HG03342 (cell line): ENCODE measurements at regions not wholly inside any gene's neighbourhood (a gene's known extent, or its start where the extent isn't known, plus 50 kb on each side); places are given as distances from the start of the nearest gene placed in this dataset.

ENCODE experiments used
- ATAC-seq: cut with Tn5 transposase; IDR thresholded peaks from one replicate; pipeline ENCODE4 v1.9.1; 2021; ENCODE audit warnings: mild to moderate bottlenecking, moderate library complexity; ENCODE audit not compliant: unreplicated experiment

DNA sequence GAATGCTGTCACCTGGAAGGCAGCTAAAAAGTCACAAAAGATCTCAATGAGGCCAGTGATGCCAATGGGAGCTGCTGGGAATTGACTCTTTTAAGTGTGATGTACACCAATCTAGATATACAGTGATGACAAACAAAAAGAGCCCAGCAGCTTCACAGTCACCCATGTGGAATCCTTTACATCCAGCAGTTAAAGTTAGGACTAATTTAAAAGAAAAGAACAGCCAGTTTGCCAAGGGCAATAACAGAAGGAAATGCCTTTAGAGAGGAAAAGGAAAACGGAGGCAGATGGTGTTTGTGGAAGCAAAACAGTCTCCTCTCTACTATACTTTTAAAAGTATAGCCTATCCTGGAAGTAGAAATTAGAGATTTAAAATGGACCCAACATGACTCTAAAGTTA lies 873.5 kb downstream of the EPHA7 start:
- ATAC-seq, result no peak

DNA sequence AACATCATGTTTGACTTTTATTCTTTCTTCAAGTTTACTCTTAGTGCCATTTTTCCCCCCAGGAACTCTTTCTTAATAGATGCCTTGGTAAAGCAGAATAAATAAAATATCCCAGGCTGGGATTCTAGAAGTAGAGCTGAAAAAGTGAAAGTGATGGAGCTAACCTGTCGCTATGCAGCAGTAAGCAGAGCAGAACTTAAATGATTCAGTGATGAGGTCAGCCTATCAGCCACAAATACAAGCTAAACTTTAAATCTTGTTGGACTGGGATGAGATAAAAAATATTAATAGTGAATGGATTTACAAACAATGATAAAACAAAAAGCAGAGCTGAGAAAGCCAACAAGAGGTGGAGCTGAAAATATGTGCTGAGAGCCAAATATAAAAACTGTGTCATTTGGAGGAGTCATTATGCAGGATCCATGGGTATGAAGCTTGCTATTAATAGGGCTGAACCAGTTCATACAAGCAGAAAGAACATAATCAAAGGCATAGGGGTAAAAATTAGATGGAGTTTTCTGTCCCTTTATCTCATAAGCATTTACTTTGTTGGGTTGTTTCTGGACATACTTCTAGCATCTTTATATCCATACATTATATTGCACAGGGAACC lies 877.8 kb downstream of the EPHA7 start:
- ATAC-seq, result no peak

DNA sequence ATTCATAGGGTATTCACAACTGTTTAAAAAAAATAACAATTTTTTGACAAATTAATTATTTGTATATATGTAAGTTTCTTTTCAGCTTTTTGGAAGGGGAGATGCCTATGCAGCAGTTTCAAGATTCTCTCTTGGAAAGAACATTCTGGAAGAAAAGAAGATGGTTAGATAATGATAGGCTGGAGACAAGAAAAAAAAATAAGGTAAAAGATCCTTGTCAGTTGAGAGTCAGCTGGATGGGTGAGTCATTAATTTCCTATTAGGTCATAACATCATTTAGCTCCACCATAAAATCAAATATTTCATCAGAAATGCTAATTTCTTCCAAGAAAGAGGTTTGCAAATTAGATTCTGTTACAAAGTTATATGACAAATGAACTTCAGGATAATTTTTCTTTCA lies 880.4 kb downstream of the EPHA7 start:
- ATAC-seq, result no peak

DNA sequence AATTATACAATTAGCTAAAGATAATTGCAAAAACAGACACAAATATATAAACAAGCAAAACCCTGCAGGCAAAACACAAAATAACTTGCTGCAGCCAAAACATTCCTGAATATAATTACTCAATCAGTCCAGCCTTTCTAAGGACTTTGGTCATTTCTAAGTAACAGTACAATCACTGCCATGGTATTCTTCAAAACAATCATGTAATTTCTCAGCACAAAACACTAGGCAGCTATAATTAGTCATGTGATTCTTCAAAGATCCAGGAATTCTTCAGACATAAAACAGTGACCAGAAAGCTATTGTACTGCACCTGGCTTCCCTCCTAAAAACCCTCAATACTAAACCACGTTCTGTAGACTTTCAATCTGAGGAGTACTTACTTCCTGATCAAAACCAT lies 881.1 kb downstream of the EPHA7 start:
- no peak for ATAC-seq

DNA sequence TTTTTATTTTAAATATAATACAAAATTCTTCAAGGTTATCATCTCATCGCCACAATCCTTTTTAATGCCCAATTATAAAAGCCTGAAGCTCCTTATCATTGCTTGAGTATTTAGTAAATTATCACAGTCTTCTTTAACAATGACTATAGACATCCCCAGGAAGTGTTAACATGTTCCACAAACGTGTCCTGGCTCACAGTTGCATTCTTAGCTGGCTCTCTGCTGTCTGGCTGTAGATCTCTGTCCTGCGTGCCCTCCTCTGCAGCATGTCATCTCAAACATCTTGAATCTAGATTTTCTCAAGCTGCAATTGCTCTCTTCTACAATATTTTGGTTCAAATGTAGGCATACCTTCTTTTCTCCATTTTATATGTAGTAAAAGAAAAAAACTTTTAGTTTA lies 885.2 kb downstream of the EPHA7 start:
- ATAC-seq, result no peak

DNA sequence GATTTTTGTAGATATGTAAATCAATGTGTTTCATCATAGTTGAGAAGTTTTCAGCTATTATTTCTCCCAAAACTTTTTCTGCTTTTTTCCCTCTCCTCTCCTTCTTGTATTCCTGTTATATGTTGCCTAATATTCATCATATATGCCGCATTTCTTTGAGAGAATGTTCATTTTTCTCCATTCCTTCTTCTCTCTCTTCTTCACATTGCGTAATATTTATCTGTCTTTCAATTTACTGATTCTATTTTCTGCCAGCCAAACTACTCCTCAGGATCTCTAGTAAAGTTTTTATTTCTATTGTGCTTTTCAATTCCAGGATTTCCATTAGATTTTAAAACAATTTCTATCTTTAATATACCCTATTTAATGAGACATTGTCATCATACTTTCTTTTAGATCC lies 896.8 kb downstream of the EPHA7 start:
- no peak for ATAC-seq

DNA sequence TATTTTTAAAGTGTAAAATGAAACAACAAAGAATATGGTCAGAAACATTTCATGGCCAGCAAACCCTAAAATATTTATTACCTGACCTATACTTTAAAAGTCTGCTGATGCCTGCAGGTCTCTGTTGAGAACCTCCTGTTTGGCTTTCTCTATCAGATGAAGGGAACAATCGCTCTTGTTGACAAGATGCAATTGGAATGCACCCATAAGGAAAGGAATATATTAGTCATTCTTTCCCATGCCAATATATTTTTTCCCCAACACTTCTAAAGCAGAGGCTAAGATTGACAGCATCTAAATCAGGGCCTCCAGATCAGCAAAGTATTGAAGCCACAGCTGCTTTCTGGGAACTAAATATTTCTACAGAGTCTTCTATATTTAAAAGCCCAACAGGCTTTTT lies 897.8 kb downstream of the EPHA7 start:
- no peak for ATAC-seq

DNA sequence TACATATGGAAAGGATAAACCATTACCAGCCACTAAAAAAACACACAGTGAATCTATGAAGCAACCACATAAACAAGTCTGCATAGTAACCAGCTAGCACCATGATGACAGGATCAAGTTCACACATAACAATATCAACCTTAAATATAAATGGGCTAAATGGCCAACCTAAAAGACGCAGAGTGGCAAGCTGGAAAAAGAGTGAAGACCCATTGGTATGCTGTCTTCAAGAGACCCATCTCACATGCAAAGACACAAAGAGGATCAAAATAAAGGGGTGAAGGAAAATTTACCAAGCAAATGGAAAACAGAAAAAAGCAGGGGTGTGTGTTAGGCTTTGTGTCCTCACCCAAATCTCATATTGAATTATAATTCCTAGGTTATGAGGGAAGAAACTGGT lies 909.2 kb downstream of the EPHA7 start:
- no peak for ATAC-seq

DNA sequence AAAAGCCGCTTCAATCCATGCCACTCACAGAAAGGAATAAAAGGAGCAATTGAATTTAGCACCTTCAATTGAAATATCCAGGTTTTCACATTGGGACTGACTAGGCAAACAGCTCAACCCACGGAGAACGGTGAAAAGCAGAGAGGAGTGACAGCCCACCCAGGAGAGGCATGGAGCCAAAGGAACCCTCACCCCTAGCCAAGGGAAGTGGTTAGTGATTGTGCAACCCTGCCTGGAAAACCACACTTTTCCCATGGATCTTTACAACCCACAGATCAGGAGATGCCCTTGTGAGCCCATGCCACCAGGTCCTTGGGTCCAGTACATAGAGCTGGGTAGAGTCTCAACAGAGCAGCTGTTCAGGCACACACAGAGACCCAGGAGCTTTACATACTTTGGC lies 911.8 kb downstream of the EPHA7 start:
- no peak for ATAC-seq

DNA sequence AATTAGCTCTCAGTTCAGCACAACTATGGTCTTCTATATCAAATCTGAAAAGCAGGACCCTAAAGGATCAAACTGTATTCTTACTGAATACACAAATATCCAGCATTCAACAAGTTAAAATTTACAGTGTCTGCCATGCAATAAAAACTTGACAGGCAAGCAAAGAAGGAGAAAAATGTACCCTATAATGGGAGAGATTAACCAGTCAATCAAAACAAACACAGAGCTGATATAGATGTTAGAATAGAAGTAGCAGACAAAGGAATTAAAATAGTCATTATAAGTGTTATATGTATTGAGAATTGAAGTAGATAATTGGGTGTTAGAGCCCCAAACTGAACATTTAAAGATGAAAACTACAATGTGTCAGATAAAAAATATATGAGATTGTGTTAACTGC lies 914.9 kb downstream of the EPHA7 start:
- no peak for ATAC-seq

DNA sequence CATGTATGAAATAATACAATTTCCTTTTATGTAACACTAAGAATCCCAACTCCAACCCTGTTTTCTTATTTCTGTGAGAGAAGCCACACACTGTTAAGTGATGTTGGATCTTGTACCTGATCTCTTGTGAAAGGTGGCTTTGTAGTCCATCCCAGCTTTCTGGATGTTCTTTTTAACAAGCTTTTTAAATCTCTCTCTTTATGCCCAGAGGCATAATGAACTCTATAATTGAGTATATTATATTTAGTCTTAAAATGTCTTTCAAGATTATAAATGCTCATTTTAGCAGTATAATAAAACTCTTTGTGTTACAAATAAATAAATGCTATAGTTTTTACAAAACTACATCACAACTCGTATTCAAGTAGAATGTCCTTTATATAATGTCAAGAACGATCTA lies 922.1 kb downstream of the EPHA7 start:
- no peak for ATAC-seq

DNA sequence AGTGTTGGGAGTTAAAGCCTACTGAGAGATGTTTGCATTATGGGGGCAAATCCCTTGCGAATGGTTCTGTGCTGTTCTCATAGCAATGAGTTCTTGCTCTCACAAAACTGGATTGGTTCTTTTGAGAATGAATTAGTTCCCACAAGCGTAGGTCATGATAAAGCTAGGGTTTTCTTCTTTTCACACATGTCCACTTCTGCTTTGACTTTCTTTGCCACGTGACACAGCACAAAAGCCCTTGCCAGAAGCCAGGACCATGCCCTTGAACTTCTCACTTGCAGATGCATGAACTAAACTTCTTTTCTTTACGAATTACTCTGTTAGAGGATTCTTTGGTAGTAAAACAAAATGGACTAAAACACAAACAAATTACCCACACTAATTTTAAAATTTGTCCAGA lies 922.8 kb downstream of the EPHA7 start:
- ATAC-seq, result no peak

DNA sequence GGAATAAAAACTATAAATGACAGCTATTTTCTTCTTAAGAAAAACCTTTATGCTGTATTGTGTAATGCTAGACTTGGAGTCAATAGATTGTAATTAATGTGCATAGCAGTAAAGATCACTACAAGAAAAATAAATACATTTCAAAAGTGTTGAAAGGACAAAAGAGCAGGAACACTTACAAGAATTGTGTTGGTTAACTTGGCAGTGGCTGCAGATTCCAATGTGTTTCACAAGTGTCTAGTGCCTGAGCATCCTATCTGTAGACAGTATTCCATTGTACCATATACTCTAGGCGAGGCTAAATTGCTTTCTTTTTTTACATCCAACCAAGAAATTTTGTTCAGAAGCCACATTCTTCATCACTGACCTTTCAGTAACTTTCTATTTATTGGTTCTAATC lies 924.1 kb downstream of the EPHA7 start:
- ATAC-seq, result no peak

DNA sequence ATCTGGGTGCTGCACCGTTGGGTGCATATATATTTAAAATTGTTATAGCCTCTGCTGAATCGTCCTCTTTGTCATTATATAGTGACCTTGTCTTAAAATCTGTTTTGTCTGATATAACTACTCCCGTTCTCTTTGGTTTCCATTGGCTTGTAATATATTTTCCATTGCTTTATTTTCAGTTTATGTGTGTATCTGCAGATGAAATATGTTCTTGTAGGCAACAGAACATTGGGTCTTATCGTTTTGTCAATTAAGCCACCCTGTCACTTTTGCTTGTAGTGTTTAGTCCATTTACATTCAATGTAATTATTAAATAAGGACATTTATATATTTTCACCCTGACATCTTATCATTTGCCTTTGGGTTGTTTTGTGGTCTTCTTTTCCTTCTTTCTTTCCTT lies 933.9 kb downstream of the EPHA7 start:
- no peak for ATAC-seq

DNA sequence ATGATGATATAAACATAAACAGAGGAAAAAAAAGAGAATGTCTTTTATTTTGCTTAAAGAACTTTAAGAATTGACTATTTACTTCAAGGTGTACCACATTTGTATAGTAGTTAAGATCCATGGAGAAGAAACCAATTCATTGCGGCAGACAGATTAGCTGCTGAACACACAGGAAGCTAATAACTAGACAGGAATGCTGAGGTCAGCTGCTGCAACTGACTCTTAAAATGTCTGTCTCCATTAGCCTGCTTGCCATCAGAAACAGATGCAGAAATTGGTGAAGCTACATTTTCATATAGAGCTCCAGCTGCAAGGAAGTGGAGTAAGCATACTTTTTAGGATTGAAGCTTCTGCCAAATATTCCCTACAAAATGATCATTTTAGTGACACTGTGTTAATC lies 939.5 kb downstream of the EPHA7 start:
- ATAC-seq, result no peak

DNA sequence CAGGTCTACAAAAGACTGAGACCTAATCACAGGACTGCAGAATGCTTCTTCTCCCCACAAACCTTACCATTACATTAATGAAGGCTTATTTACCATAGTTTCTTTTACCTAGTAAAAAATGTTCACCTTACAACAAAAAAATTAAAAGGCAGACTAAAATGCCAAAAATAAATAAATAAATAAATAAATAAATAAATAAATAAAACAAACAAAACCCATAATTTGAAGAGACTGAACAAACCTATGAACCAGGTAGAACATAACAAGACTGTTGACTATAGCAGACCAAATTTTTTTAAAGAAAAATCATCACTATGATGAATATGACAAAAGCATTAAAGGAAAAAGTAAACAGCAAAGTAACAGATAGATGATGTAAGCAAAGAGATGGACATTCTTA lies 946.3 kb downstream of the EPHA7 start:
- ATAC-seq, result no peak

DNA sequence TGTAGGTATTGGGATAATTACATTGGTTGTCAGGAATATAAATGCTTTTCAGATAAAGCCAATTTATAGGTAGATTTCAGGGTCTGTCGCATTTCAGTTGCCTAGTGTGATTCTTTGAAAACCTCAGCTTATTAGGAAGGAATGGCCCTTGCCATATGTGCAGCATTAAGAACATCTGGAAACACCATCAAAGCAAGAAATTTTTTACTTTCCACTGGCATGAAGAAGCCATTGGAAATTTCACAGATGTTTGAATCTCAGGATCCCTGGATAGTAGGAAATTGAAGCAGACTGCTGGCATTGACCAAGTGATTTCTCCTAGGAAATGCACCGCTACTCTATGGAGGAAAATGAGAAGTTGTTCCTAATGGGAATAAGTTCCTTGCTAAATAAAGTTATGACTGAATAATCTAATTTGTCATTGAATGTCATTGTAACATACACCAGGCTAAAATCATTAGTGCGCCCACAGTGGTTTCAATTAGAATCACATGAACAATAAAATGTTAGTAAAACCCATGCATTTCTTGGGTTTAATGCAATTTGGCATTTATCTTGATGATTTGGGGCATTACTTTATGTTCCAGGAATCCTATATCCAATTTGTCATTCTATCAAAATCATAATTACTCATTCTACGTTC lies 950.1 kb downstream of the EPHA7 start:
- no peak for ATAC-seq

DNA sequence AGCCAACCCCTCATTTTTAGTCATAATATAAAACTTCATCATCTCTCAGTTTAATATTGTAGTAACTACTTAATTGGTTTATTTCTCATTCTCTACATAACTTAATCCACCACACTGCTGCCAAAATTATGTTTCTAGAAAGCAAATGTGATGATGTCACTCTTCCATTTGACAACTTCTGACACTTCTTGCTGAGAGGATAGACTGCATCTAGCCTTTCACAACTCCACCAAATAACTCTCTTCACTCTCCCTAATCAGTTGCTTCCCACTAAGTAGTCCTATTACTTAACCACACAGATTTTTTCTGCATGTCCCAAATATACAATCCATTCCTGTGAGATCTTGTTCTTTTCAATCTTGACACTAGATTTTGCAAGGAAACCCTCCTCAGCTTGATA lies 951.3 kb downstream of the EPHA7 start:
- ATAC-seq, result no peak

DNA sequence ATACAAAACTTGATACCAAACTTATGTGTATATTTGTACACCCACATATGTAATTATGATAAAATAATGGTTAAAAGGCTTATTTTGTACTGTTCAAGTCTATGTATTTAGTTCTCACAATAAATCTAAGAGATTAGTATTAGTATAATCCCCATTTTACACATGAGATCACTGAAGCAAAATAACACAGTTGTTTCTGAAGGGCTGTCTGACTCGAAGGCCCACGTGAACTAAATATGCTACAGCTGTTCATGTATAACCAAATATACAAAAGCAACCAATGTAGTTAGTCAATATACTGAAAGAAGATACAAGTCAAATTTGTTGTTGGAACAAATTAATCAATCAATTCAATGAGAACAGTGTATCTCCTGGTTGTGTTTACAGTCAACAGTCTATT lies 959.2 kb downstream of the EPHA7 start:
- no peak for ATAC-seq

DNA sequence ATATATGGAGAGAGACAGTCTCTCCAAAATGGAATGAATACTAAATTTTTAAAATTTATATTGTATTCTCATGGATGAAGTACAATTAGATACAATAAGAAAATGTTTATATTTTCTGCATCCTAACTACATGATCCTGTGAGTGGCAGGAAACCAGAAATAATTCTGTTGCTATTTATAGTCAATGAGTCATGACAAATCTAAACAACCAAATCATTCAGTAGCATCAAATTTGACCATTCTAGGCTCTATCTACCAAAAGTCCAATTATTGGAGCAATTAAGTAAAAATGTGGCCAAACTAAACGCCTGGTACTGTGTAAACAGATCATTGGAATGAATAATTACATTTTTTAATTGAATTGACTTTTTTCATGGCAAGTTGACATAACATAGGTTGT lies 959.8 kb downstream of the EPHA7 start:
- ATAC-seq, result no peak

DNA sequence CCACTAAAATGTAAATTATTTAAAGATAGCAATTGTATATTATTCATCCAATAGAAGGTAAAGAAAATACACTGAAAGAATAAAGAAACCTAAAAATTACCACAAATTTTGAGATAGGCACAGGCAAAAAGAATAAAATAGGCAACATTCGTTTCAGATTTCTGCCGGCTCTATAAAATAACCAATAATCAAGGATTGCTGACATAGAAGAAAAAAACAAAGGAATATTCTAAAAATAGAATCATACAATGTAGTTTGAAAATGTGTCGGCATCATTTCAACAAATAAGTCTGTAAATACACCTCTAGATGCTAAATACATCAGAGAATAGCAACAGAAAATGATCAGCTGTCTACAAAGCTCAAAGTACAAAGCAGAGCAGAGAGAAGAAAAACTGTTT lies 973.3 kb downstream of the EPHA7 start:
- ATAC-seq, result no peak

DNA sequence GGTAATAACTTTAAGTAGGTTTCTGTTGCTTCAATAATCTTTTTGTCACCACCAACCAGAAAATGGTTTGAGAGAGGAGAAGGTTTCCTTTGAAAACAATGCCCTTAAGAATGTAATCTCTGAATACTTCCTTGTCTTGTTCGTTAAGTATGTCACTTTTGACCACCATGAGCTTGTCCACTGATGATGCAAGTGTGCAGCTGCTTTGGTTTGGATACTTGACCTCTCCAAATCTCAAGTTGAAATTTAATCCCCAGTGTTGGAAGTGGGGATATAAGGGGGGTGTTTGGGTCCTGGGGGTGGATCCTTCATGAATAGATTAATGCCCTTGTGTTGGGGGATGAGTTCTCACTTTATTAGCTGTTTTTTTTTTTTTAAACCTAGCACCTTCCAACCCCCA lies 985.4 kb downstream of the EPHA7 start:
- no peak for ATAC-seq

DNA sequence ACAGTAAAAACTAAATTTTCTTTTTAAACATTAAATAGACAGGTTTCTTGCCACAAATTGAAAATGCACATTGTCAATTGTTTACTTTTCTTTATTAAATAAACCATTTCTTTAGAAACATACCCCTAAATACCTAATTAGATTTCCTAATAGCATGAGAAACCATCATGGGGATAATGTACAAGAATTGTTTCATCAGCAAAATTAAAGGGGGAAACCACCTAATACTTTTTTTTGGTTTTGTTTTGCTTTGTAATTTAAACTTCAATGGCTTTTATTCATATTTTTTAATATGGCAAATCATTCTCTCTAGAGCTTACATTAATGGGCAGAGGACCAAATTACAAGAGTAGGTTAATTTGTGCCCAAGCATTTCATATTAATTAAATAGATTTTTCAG lies 987.9 kb downstream of the EPHA7 start:
- no peak for ATAC-seq
